Mesenchymal stem cell (in vitro differentiated cells and primary cell): ENCODE measurements at regions not wholly inside any gene's neighbourhood (a gene's known extent, or its start where the extent isn't known, plus 50 kb on each side); places are given as distances from the start of the nearest gene placed in this dataset.

ENCODE experiments used
- DNase-seq: peaks from one replicate; pipeline ENCODE4 v3.0.0-alpha.2; 2013
- H2AFZ ChIP-seq: one replicate; pipeline ENCODE4 v1.6.1; 2013; ENCODE audit warnings: low read depth, mild to moderate bottlenecking, control low read depth, inconsistent platforms, low read length, moderate library complexity
- H2AK5ac ChIP-seq: 2 replicates; pipeline ENCODE4 v1.6.1; 2013; ENCODE audit warnings: low read length, moderate library complexity, mild to moderate bottlenecking, inconsistent platforms; ENCODE audit not compliant: severe bottlenecking
- H2BK120ac ChIP-seq: one replicate; pipeline ENCODE4 v1.6.1; 2013; ENCODE audit warnings: low read depth, mild to moderate bottlenecking, inconsistent platforms, low read length, moderate library complexity
- H2BK12ac ChIP-seq, 2 experiments: one replicate each; pipeline ENCODE4 v1.6.1; 2013; ENCODE audit warnings: inconsistent platforms in 2 of 2, low read length in 2 of 2, mild to moderate bottlenecking in 2 of 2, moderate library complexity in 2 of 2, control low read depth in 1 of 2
- H2BK15ac ChIP-seq: one replicate; pipeline ENCODE4 v1.6.1; 2013; ENCODE audit warnings: mild to moderate bottlenecking, low read depth, inconsistent platforms; ENCODE audit not compliant: poor library complexity, severe bottlenecking
- H2BK5ac ChIP-seq: 2 replicates; pipeline ENCODE4 v1.6.1; 2013; ENCODE audit warnings: low read depth, mild to moderate bottlenecking, low read length, control low read depth, inconsistent platforms; ENCODE audit not compliant: poor library complexity, severe bottlenecking
- H3K14ac ChIP-seq, 2 experiments: one replicate each; pipeline ENCODE4 v1.6.1; 2013; ENCODE audit warnings: inconsistent platforms in 2 of 2, low read length in 2 of 2, control low read depth in 1 of 2, mild to moderate bottlenecking in 1 of 2, moderate library complexity in 1 of 2
- H3K18ac ChIP-seq, 2 experiments: one replicate each; pipeline ENCODE4 v1.6.1; 2013; ENCODE audit warnings: inconsistent platforms in 2 of 2, low read length in 2 of 2, control low read depth in 1 of 2, low read depth in 1 of 2, mild to moderate bottlenecking in 1 of 2
- H3K23ac ChIP-seq, 2 experiments: one replicate each; pipeline ENCODE4 v1.6.1; 2013; ENCODE audit warnings: inconsistent platforms in 2 of 2, low read length in 2 of 2, mild to moderate bottlenecking in 2 of 2, moderate library complexity in 2 of 2, control low read depth in 1 of 2
- H3K27ac ChIP-seq: 2 replicates; pipeline ENCODE4 v1.5.1; 2013; ENCODE audit warnings: mild to moderate bottlenecking, moderate library complexity, low read length, control low read depth, inconsistent platforms; ENCODE audit not compliant: poor library complexity, severe bottlenecking
- H3K27me3 ChIP-seq, 2 experiments: 2 replicates each; pipeline versions ENCODE4 v1.6.1 to v1.7.0; 2013; ENCODE audit warnings: low read length in 2 of 2, mild to moderate bottlenecking in 2 of 2, moderate library complexity in 2 of 2, control low read depth in 1 of 2, inconsistent platforms in 1 of 2; ENCODE audit not compliant: control insufficient read depth in 1 of 2, insufficient read depth in 1 of 2
- H3K36me3 ChIP-seq, 2 experiments: 2 replicates each; pipeline versions ENCODE4 v1.6.1 to v1.7.0; 2013; ENCODE audit warnings: low read length in 2 of 2, control low read depth in 1 of 2, inconsistent platforms in 1 of 2, low read depth in 1 of 2, mild to moderate bottlenecking in 1 of 2; ENCODE audit not compliant: insufficient read depth in 2 of 2, control insufficient read depth in 1 of 2
- H3K4ac ChIP-seq, 2 experiments: one replicate each; pipeline ENCODE4 v1.6.1; 2013; ENCODE audit warnings: inconsistent platforms in 2 of 2, low read length in 2 of 2, mild to moderate bottlenecking in 2 of 2, moderate library complexity in 2 of 2, control low read depth in 1 of 2, low read depth in 1 of 2
- H3K4me1 ChIP-seq: 2 replicates; pipeline ENCODE4 v1.6.1; 2013; ENCODE audit warnings: low read depth, low read length, control low read depth; ENCODE audit not compliant: control insufficient read depth, insufficient read depth
- H3K4me2 ChIP-seq: 2 replicates; pipeline ENCODE4 v1.6.1; 2013; ENCODE audit warnings: low read length, mild to moderate bottlenecking, inconsistent platforms; ENCODE audit not compliant: poor library complexity, severe bottlenecking
- H3K4me3 ChIP-seq, 2 experiments: 2 replicates each; pipeline versions ENCODE4 v1.5.1 to v1.7.0; 2013; ENCODE audit warnings: low read length in 2 of 2, mild to moderate bottlenecking in 2 of 2, control low read depth in 1 of 2, low read depth in 1 of 2; ENCODE audit not compliant: insufficient read depth in 1 of 2
- H3K79me1 ChIP-seq: replicated peaks from 2 replicates; pipeline ENCODE4 v1.6.1; 2013; ENCODE audit warnings: mild to moderate bottlenecking, control low read depth, low read length, inconsistent platforms; ENCODE audit not compliant: poor library complexity, severe bottlenecking
- H3K9ac ChIP-seq: 2 replicates; pipeline ENCODE4 v1.7.0; 2013; ENCODE audit warnings: mild to moderate bottlenecking, low read length, moderate library complexity
- H3K9me3 ChIP-seq: 2 replicates; pipeline ENCODE4 v1.7.0; 2013; ENCODE audit warnings: mild to moderate bottlenecking, low read length; ENCODE audit not compliant: control insufficient read depth
- H4K8ac ChIP-seq: one replicate; pipeline ENCODE4 v1.6.1; 2013; ENCODE audit warnings: inconsistent platforms, mild to moderate bottlenecking, low read length, moderate library complexity
- H4K91ac ChIP-seq: one replicate; pipeline ENCODE4 v1.6.1; 2013; ENCODE audit warnings: mild to moderate bottlenecking, low read length, inconsistent platforms
- WGBS: methylation state at CpG from one replicate; pipeline ENCODE4 v1.1.7; 2013; ENCODE audit warnings: mixed read lengths; 5-methylcytosine and 5-hydroxymethylcytosine counted together

GRCh38 chr22:47540011-47540410 lies 777.6 kb downstream of the TBC1D22A start:
- H3K4me3 ChIP-seq, result no peak overlapping the region
- H4K8ac ChIP-seq, result no peak overlapping the region
- no peaks in the 10 kb centered on the region for H3K79me1 ChIP-seq
- H2AFZ ChIP-seq, result no peak overlapping the region
- H3K4me1 ChIP-seq, result no peaks in the 10 kb centered on the region
- H2BK120ac ChIP-seq, result no peak overlapping the region
- H3K23ac ChIP-seq, result no peak overlapping the region
- no peak overlapping the region for H2BK12ac ChIP-seq
- H3K4me2 ChIP-seq, result no peak overlapping the region
- H3K36me3 ChIP-seq, result no peaks in the 10 kb centered on the region
- H2BK15ac ChIP-seq, result no peak overlapping the region
- no peak overlapping the region for H4K91ac ChIP-seq
- H2BK5ac ChIP-seq, result no peak overlapping the region
- no peaks in the 10 kb centered on the region for H3K27me3 ChIP-seq
- H3K4ac ChIP-seq, result no peak overlapping the region
- H3K9me3 ChIP-seq, result no peaks in the 10 kb centered on the region
- H3K18ac ChIP-seq, result no peak overlapping the region
- H2AK5ac ChIP-seq, result no peak overlapping the region
- WGBS, result 33% methylated on average over 3 of the region's 4 CpGs
- no peak overlapping the region for H3K27ac ChIP-seq
- DNase-seq, result no peak
- no peak overlapping the region for H3K14ac ChIP-seq
- H3K9ac ChIP-seq, result no peak overlapping the region

GRCh38 chr22:47539374-47539773 lies 776.9 kb downstream of the TBC1D22A start:
- Histone ChIP-seq H3K9ac (no peak overlapping the region), H2BK5ac (no peak overlapping the region), H3K9me3 (no peaks in the 10 kb centered on the region), H2AK5ac (no peak overlapping the region), H2BK15ac (no peak overlapping the region), H3K79me1 (no peaks in the 10 kb centered on the region), H4K8ac (no peak overlapping the region), H3K4me1 (no peaks in the 10 kb centered on the region), H3K36me3 (no peaks in the 10 kb centered on the region), H3K27me3 (no peaks in the 10 kb centered on the region), H3K23ac (no peak overlapping the region), H2AFZ (no peak overlapping the region), H2BK120ac (no peak overlapping the region), H4K91ac (no peak overlapping the region), H3K4me2 (no peak overlapping the region), H3K4me3 (no peak overlapping the region), H3K27ac (no peak overlapping the region), H3K14ac (no peak overlapping the region), H2BK12ac (no peak overlapping the region), H3K4ac (no peak overlapping the region), H3K18ac (no peak overlapping the region)
- 86% methylated on average over 12 of the region's 12 CpGs for WGBS
- DNase-seq, result no peak

GRCh38 chr22:47535681-47536080 lies 773.2 kb downstream of the TBC1D22A start:
- Histone ChIP-seq H2AK5ac (no peak overlapping the region), H3K9ac (no peak overlapping the region)
- 83% methylated on average over 13 of the region's 13 CpGs for WGBS

GRCh38 chr22:47534804-47535410 lies 772.5 kb downstream of the TBC1D22A start:
- no peaks in the 10 kb centered on the region for H3K9me3 ChIP-seq
- H2AFZ ChIP-seq, result no peak overlapping the region
- no peak overlapping the region for H3K4ac ChIP-seq
- H3K79me1 ChIP-seq, result no peaks in the 10 kb centered on the region
- no peak overlapping the region for H3K14ac ChIP-seq
- no peak overlapping the region for H4K91ac ChIP-seq
- no peak overlapping the region for H2BK5ac ChIP-seq
- no peak for DNase-seq
- no peak overlapping the region for H3K9ac ChIP-seq
- H3K27ac ChIP-seq, result no peak overlapping the region
- no peaks in the 10 kb centered on the region for H3K27me3 ChIP-seq
- H3K4me3 ChIP-seq, result no peak overlapping the region
- H2AK5ac ChIP-seq, result no peak overlapping the region
- no peak overlapping the region for H3K23ac ChIP-seq
- no peak overlapping the region for H3K18ac ChIP-seq
- H4K8ac ChIP-seq, result no peak overlapping the region
- H3K36me3 ChIP-seq, result no peaks in the 10 kb centered on the region
- H2BK120ac ChIP-seq, result no peak overlapping the region
- no peak overlapping the region for H3K4me2 ChIP-seq
- 74% methylated on average over 9 of the region's 9 CpGs for WGBS
- no peak overlapping the region for H2BK15ac ChIP-seq
- H2BK12ac ChIP-seq, result no peak overlapping the region
- H3K4me1 ChIP-seq, result no peaks in the 10 kb centered on the region

More at GRCh38 chr22:47535681-47536080, 773.2 kb downstream of the TBC1D22A start:
- Histone ChIP-seq H3K4me1 (no peaks in the 10 kb centered on the region), H2AFZ (no peak overlapping the region), H3K27me3 (no peaks in the 10 kb centered on the region), H4K91ac (no peak overlapping the region), H3K9me3 (no peaks in the 10 kb centered on the region), H3K23ac (no peak overlapping the region), H3K4ac (no peak overlapping the region), H2BK120ac (no peak overlapping the region), H3K36me3 (no peaks in the 10 kb centered on the region), H4K8ac (no peak overlapping the region), H2BK5ac (no peak overlapping the region), H3K4me2 (no peak overlapping the region), H3K27ac (no peak overlapping the region), H2BK15ac (no peak overlapping the region), H2BK12ac (no peak overlapping the region), H3K14ac (no peak overlapping the region), H3K18ac (no peak overlapping the region), H3K79me1 (no peaks in the 10 kb centered on the region), H3K4me3 (no peak overlapping the region)
- DNase-seq, result no peak
